H9 (cell line): ENCODE measurements at regions not wholly inside any gene's neighbourhood (a gene's known extent, or its start where the extent isn't known, plus 50 kb on each side); places are given as distances from the start of the nearest gene placed in this dataset.

ENCODE experiments used
- DNase-seq: peaks from one replicate; pipeline ENCODE4 v3.0.0-alpha.2; 2017
- H2AFZ ChIP-seq: one replicate; pipeline ENCODE4 v1.6.1; 2013; ENCODE audit warnings: mild to moderate bottlenecking, low read length, control low read depth, moderate library complexity
- H2AK5ac ChIP-seq: 2 replicates; pipeline ENCODE4 v1.6.1; 2013; ENCODE audit warnings: low read length, control low read depth, mixed read lengths; ENCODE audit not compliant: insufficient read length
- H2BK120ac ChIP-seq: one replicate; pipeline ENCODE4 v1.6.1; 2013; ENCODE audit warnings: low read depth, mild to moderate bottlenecking, low read length, control low read depth, inconsistent platforms; ENCODE audit not compliant: poor library complexity, severe bottlenecking
- H2BK12ac ChIP-seq: 2 replicates; pipeline ENCODE4 v1.6.1; 2013; ENCODE audit warnings: low read length, control low read depth, mixed read lengths, low read depth; ENCODE audit not compliant: insufficient read length
- H2BK15ac ChIP-seq: 2 replicates; pipeline ENCODE4 v1.6.1; 2013; ENCODE audit warnings: low read depth, low read length, control low read depth
- H2BK20ac ChIP-seq: one replicate; pipeline ENCODE4 v1.6.1; 2013; ENCODE audit warnings: low read depth, mild to moderate bottlenecking, low read length, control low read depth, inconsistent platforms; ENCODE audit not compliant: poor library complexity, severe bottlenecking
- H2BK5ac ChIP-seq: 2 replicates; pipeline ENCODE4 v1.6.1; 2013; ENCODE audit warnings: low read length, control low read depth, mixed read lengths; ENCODE audit not compliant: insufficient read length
- H3K14ac ChIP-seq: 2 replicates; pipeline ENCODE4 v1.6.1; 2013; ENCODE audit warnings: low read length, control low read depth; ENCODE audit not compliant: insufficient read depth
- H3K18ac ChIP-seq: 2 replicates; pipeline ENCODE4 v1.6.1; 2013; ENCODE audit warnings: low read depth, mild to moderate bottlenecking, mixed read lengths, low read length, control low read depth; ENCODE audit not compliant: insufficient read length
- H3K23ac ChIP-seq: 2 replicates; pipeline ENCODE4 v1.6.1; 2013; ENCODE audit warnings: low read length, control low read depth, mixed read lengths, low read depth; ENCODE audit not compliant: insufficient read length
- H3K23me2 ChIP-seq: 2 replicates; pipeline ENCODE4 v1.6.1; 2013; ENCODE audit warnings: low read depth, mild to moderate bottlenecking, mixed read lengths, low read length, control low read depth; ENCODE audit not compliant: insufficient read length, poor library complexity, severe bottlenecking
- H3K27ac ChIP-seq: 2 replicates; pipeline ENCODE4 v1.5.1; 2013; ENCODE audit warnings: low read length, control low read depth, mixed read lengths, low read depth; ENCODE audit not compliant: insufficient read length
- H3K27me3 ChIP-seq: 2 replicates; pipeline ENCODE4 v1.6.1; 2013; ENCODE audit warnings: low read length, control low read depth, inconsistent platforms; ENCODE audit not compliant: insufficient read depth
- H3K4ac ChIP-seq: 2 replicates; pipeline ENCODE4 v1.6.1; 2013; ENCODE audit warnings: low read depth, mild to moderate bottlenecking, control low read depth, inconsistent platforms, low read length, moderate library complexity
- H3K4me1 ChIP-seq: 2 replicates; pipeline ENCODE4 v1.6.1; 2013; ENCODE audit warnings: low read length, control low read depth, inconsistent platforms; ENCODE audit not compliant: insufficient read depth
- H3K4me2 ChIP-seq: 2 replicates; pipeline ENCODE4 v1.6.1; 2013; ENCODE audit warnings: low read length, control low read depth, mixed read lengths; ENCODE audit not compliant: insufficient read length, insufficient read depth
- H3K56ac ChIP-seq: 2 replicates; pipeline ENCODE4 v1.6.1; 2013; ENCODE audit warnings: low read depth, mild to moderate bottlenecking, mixed read lengths, low read length, control low read depth; ENCODE audit not compliant: insufficient read length
- H3K79me1 ChIP-seq: 2 replicates; pipeline ENCODE4 v1.6.1; 2013; ENCODE audit warnings: low read depth, mild to moderate bottlenecking, moderate library complexity, low read length, control low read depth, inconsistent platforms; ENCODE audit not compliant: insufficient read depth, poor library complexity, severe bottlenecking
- H3K79me2 ChIP-seq: 2 replicates; pipeline ENCODE4 v1.6.1; 2013; ENCODE audit warnings: low read length, control low read depth, inconsistent platforms; ENCODE audit not compliant: insufficient read depth
- H3K9ac ChIP-seq: 2 replicates; pipeline ENCODE4 v1.6.1; 2013; ENCODE audit warnings: low read length, control low read depth, mixed read lengths; ENCODE audit not compliant: insufficient read length; ENCODE audit errors: extremely low read depth
- H3K9me3 ChIP-seq: one replicate; pipeline ENCODE4 v1.6.1; 2013; ENCODE audit warnings: low read depth, low read length, inconsistent platforms; ENCODE audit not compliant: control insufficient read depth
- H3T11ph ChIP-seq: one replicate; pipeline ENCODE4 v1.6.1; 2013; ENCODE audit warnings: mild to moderate bottlenecking, low read length, control low read depth, inconsistent platforms
- H4K20me1 ChIP-seq: one replicate; pipeline ENCODE4 v1.6.1; 2013; ENCODE audit not compliant: control insufficient read depth, insufficient read length, insufficient read depth
- H4K5ac ChIP-seq: 2 replicates; pipeline ENCODE4 v1.6.1; 2013; ENCODE audit warnings: low read depth, mild to moderate bottlenecking, mixed read lengths, low read length, control low read depth; ENCODE audit not compliant: insufficient read length
- H4K8ac ChIP-seq: replicated peaks from 2 replicates; pipeline ENCODE4 v1.6.1; 2013; ENCODE audit warnings: low read length, control low read depth, mixed read lengths, low read depth; ENCODE audit not compliant: insufficient read length
- H4K91ac ChIP-seq: 2 replicates; pipeline ENCODE4 v1.6.1; 2013; ENCODE audit warnings: low read depth, mild to moderate bottlenecking, moderate library complexity, mixed read lengths, low read length, control low read depth; ENCODE audit not compliant: insufficient read length
- H3K27ac Mint-ChIP-seq, 3 experiments: 2 replicates in 2 of 3; 3 replicates in 1 of 3; pipeline ENCODE4 v1.8.0; 2020 to 2021; ENCODE audit warnings: mixed read lengths in 3 of 3, mild to moderate bottlenecking in 1 of 3, moderate library complexity in 1 of 3
- H3K27me3 Mint-ChIP-seq: 2 replicates; pipeline ENCODE4 v1.8.0; 2021; ENCODE audit warnings: low read depth, mild to moderate bottlenecking, moderate library complexity, mixed read lengths
- H3K36me3 Mint-ChIP-seq, 3 experiments: 2 replicates in 2 of 3; 3 replicates in 1 of 3; pipeline ENCODE4 v1.8.0; 2020 to 2021; ENCODE audit warnings: low read depth in 3 of 3, mixed read lengths in 3 of 3; ENCODE audit not compliant: insufficient read depth in 1 of 3
- H3K4me1 Mint-ChIP-seq, 2 experiments: 2 replicates each; pipeline ENCODE4 v1.8.0; 2020; ENCODE audit warnings: mixed read lengths in 2 of 2
- H3K4me3 Mint-ChIP-seq, 2 experiments: 2 replicates in 1 of 2; 3 replicates in 1 of 2; pipeline ENCODE4 v1.8.0; 2020 to 2021; ENCODE audit warnings: mild to moderate bottlenecking in 2 of 2, mixed read lengths in 2 of 2, moderate library complexity in 1 of 2
- H3K9me3 Mint-ChIP-seq, 2 experiments: 2 replicates in 1 of 2; 3 replicates in 1 of 2; pipeline ENCODE4 v1.8.0; 2020; ENCODE audit warnings: mild to moderate bottlenecking in 2 of 2, mixed read lengths in 2 of 2, moderate library complexity in 1 of 2
- WGBS: extraction: QIAGEN DNeasy Blood & Tissue Kit; methylation state at CpG from one replicate; pipeline ENCODE4 v1.1.7; 2013; ENCODE audit warnings: missing lambda C conversion rate, low lambda C conversion rate, mixed read lengths; ENCODE audit not compliant: insufficient read length; ENCODE audit errors: extremely low coverage; 5-methylcytosine and 5-hydroxymethylcytosine counted together
- TF ChIP-seq, protein P1 (sequence below): fragments of 200-600 bp; sonication (generic); conservative IDR thresholded peaks from 3 replicates; pipeline ENCODE4 v1.8.0; 2021; ENCODE audit warnings: antibody characterized with exemption, mild to moderate bottlenecking

DNA sequence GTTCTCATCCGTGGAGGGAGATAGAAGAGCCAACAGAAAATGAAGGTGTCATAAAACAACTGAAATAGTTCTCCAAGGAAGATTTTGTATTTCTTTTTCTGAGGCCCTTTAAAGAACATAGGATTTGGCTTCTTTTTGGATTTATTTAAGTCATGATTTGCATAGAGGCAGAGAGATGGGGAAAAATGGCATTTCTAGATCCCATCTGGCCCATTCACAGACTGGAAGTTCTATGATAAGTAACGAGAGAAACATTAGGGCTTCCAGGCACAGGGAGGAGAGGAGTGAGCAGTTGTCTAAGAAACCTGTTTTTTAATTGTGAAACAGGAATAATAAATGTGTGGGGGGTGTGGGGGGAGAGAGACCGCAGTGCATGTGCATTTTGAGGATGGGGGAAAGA, 285.8 kb upstream of the LMCD1 start:
- H3K23me2 ChIP-seq, result no peaks in the 10 kb centered on the region
- no peak overlapping the region for H2BK120ac ChIP-seq
- H3K4me2 ChIP-seq, result no peak overlapping the region
- no peak overlapping the region for H2BK12ac ChIP-seq
- H3K56ac ChIP-seq, result no peak overlapping the region
- no peak overlapping the region for H3T11ph ChIP-seq
- H3K79me1 ChIP-seq, result no peaks in the 10 kb centered on the region
- peaks cover 0 to 3% (median 0%) of the 10 kb centered on the region in 3 experiments; a peak in 1 of 7 replicates for H3K36me3 Mint-ChIP-seq
- no peak overlapping the region for H3K14ac ChIP-seq
- H3K27ac ChIP-seq, result no peak overlapping the region
- H3K27me3 ChIP-seq, result no peaks in the 10 kb centered on the region
- H3K4me3 Mint-ChIP-seq, result no peak overlapping the region
- TF ChIP-seq, protein P1, sequence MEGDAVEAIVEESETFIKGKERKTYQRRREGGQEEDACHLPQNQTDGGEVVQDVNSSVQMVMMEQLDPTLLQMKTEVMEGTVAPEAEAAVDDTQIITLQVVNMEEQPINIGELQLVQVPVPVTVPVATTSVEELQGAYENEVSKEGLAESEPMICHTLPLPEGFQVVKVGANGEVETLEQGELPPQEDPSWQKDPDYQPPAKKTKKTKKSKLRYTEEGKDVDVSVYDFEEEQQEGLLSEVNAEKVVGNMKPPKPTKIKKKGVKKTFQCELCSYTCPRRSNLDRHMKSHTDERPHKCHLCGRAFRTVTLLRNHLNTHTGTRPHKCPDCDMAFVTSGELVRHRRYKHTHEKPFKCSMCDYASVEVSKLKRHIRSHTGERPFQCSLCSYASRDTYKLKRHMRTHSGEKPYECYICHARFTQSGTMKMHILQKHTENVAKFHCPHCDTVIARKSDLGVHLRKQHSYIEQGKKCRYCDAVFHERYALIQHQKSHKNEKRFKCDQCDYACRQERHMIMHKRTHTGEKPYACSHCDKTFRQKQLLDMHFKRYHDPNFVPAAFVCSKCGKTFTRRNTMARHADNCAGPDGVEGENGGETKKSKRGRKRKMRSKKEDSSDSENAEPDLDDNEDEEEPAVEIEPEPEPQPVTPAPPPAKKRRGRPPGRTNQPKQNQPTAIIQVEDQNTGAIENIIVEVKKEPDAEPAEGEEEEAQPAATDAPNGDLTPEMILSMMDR, result no peak
- no peaks in the 10 kb centered on the region for H3K9me3 ChIP-seq
- no peak overlapping the region for H2AK5ac ChIP-seq
- WGBS, result no CpG with 5 or more reads among the region's 3 CpGs
- no peak overlapping the region for H3K9ac ChIP-seq
- H3K27ac Mint-ChIP-seq, result no peak overlapping the region
- no peak overlapping the region for H3K18ac ChIP-seq
- no peak overlapping the region for H4K5ac ChIP-seq
- H3K4ac ChIP-seq, result no peak overlapping the region
- peaks cover 6% of the 10 kb centered on the region in 2 experiments for H3K4me1 Mint-ChIP-seq
- H3K4me1 ChIP-seq, result no peaks in the 10 kb centered on the region
- H3K27me3 Mint-ChIP-seq, result no peaks in the 10 kb centered on the region; the same call in 1 of the 2 replicates
- no peak for DNase-seq
- no peak overlapping the region for H2AFZ ChIP-seq
- H4K8ac ChIP-seq, result no peak overlapping the region
- H4K91ac ChIP-seq, result no peak overlapping the region
- H3K79me2 ChIP-seq, result no peaks in the 10 kb centered on the region
- H3K9me3 Mint-ChIP-seq, result no peaks in the 10 kb centered on the region; a peak in 1 of 5 replicates
- H4K20me1 ChIP-seq, result no peaks in the 10 kb centered on the region
- no peak overlapping the region for H2BK5ac ChIP-seq
- no peak overlapping the region for H2BK15ac ChIP-seq
- H3K23ac ChIP-seq, result no peak overlapping the region
- no peak overlapping the region for H2BK20ac ChIP-seq
